Heart left ventricle (tissue), 16 donors: ENCODE measurements at regions not wholly inside any gene's neighbourhood (a gene's known extent, or its start where the extent isn't known, plus 50 kb on each side); places are given as distances from the start of the nearest gene placed in this dataset.

Experiments
- ATAC-seq, 4 donors: fragments of 200-7000 bp; cut with Tn5 transposase; one replicate each; pipeline ENCODE4 v1.9.1; 2020 to 2022; ENCODE audit warnings: moderate library complexity in 4 of 4, mild to moderate bottlenecking in 3 of 4, moderate number of reproducible peaks in 1 of 4
- DNase-seq, 5 donors: peaks; one replicate each; pipeline ENCODE4 v3.0.0-alpha.2; 2020
- H3K27ac ChIP-seq, 12 donors: fragments of 200-600 bp; sonication (generic) in 4 of 12; one replicate each; pipeline versions ENCODE4 v1.5.0 to v1.8.0; 2016 to 2022; ENCODE audit warnings: mild to moderate bottlenecking in 2 of 12
- H3K27me3 ChIP-seq, 9 donors: fragments of 200-600 bp; sonication (generic) in 2 of 9; one replicate each; pipeline versions ENCODE4 v1.5.1 to v1.8.0; 2016 to 2022; ENCODE audit warnings: mild to moderate bottlenecking in 3 of 9
- H3K36me3 ChIP-seq, 9 donors: fragments of 200-600 bp; sonication (generic) in 2 of 9; one replicate each; pipeline versions ENCODE4 v1.5.0 to v1.8.0; 2018 to 2022; ENCODE audit warnings: mild to moderate bottlenecking in 2 of 9
- H3K4me1 ChIP-seq, 12 donors: fragments of 200-600 bp; sonication (generic) in 4 of 12; one replicate each; pipeline versions ENCODE4 v1.5.0 to v1.8.0; 2016 to 2022; ENCODE audit warnings: mild to moderate bottlenecking in 3 of 12
- H3K4me3 ChIP-seq, 12 donors: fragments of 200-600 bp; sonication (generic) in 4 of 12; one replicate each; pipeline versions ENCODE4 v1.5.0 to v1.8.0; 2017 to 2022; ENCODE audit warnings: mild to moderate bottlenecking in 9 of 12, moderate library complexity in 4 of 12
- H3K9me3 ChIP-seq, 12 donors: fragments of 200-600 bp; sonication (generic) in 4 of 12; one replicate each; pipeline versions ENCODE4 v1.5.0 to v1.8.0; 2016 to 2022; ENCODE audit warnings: mild to moderate bottlenecking in 1 of 12
- POLR2A ChIP-seq, 2 donors: fragments of 450-650 bp; IDR thresholded peaks; one replicate each; pipeline ENCODE4 v1.6.1; 2017; ENCODE audit warnings: antibody characterized with exemption in 2 of 2, mild to moderate bottlenecking in 2 of 2, moderate library complexity in 2 of 2
- WGBS, 4 donors: extraction: QIAGEN DNeasy Blood & Tissue Kit in 2 of 4; methylation state at CpG; one replicate each; pipeline versions ENCODE4 v1.1.5 to v1.1.7; 2013 to 2018; 5-methylcytosine and 5-hydroxymethylcytosine counted together
- intact Hi-C, 10 donors: fragments of 100-400 bp; cut with DNase I; formaldehyde crosslinking; loops; one replicate each; pipeline versions ENCODE4 v1.11.1 to v1.14.2; 2022
- TF ChIP-seq, protein P1 (sequence below), 12 donors: fragments of 200-600 bp; sonication (generic) in 4 of 12; IDR thresholded peaks; one replicate each; pipeline versions ENCODE4 v1.5.0 to v1.8.0; 2018 to 2022; ENCODE audit warnings: antibody characterized with exemption in 12 of 12, mild to moderate bottlenecking in 5 of 12
- donor health status: ischemic (EF 13 %, LVEDD 7.1; RV severe dilation, severe dysfunction).
- donor health status: healthy with polysubstance abuse.
- donor health status: DM: no; HTN: yes; CAD: no.
- donor health status: DM: no; HTN: no; CAD: no.
- donor health status: ischemic (EF 25% LVEDD 6.9; RV normal size, moderate dysfunction).
- donor health status: ischemic (EF 25% LVEDD 5.7; RV mildly dilated, moderate dysfunction).
- donor health status: healthy.
- donor health status: DM: yes; HTN: yes; CAD: no.
- donor health status: ischemic (EF 35%, LVEDD 5.7; RV mildly dilated, moderate dysfunction).
- donor health status: nonischemic (EF 11% LVEDD 7.7; RV severe dilation, severe dysfunction).
- donor health status: DM: yes; HTN: yes; CAD: no.
- donor health status: PGD.
- donor health status: ischemic (EF 29% LVEDD 5.4; RV normal size, mild dysfunction).
- donor health status: nonischemic (EF 23%, LVEDD 6.1; RV moderate dilation, normal function).

GRCh38 chr4:189029976-189030504 lies 890.8 kb downstream of the TRIML1 start:
- no peak overlapping the region for H3K27ac ChIP-seq
- intact Hi-C loops = no loop called here
- no peaks in the 10 kb centered on the region for H3K36me3 ChIP-seq
- ATAC-seq (no peak), DNase-seq (no peak)
- no peaks in the 10 kb centered on the region for H3K27me3 ChIP-seq
- H3K4me1 ChIP-seq = no peaks in the 10 kb centered on the region
- 75 to 83% (median 76%) methylated on average over 9 of the region's 9 CpGs for WGBS, 4 donors
- no peaks in the 10 kb centered on the region for H3K9me3 ChIP-seq
- TF ChIP-seq, protein P1, sequence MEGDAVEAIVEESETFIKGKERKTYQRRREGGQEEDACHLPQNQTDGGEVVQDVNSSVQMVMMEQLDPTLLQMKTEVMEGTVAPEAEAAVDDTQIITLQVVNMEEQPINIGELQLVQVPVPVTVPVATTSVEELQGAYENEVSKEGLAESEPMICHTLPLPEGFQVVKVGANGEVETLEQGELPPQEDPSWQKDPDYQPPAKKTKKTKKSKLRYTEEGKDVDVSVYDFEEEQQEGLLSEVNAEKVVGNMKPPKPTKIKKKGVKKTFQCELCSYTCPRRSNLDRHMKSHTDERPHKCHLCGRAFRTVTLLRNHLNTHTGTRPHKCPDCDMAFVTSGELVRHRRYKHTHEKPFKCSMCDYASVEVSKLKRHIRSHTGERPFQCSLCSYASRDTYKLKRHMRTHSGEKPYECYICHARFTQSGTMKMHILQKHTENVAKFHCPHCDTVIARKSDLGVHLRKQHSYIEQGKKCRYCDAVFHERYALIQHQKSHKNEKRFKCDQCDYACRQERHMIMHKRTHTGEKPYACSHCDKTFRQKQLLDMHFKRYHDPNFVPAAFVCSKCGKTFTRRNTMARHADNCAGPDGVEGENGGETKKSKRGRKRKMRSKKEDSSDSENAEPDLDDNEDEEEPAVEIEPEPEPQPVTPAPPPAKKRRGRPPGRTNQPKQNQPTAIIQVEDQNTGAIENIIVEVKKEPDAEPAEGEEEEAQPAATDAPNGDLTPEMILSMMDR (IDR thresholded peaks at IDR 0.05) = no peak
- no peak for TF ChIP-seq POLR2A (IDR thresholded peaks at IDR 0.05)
- no peak overlapping the region for H3K4me3 ChIP-seq

GRCh38 chr4:189032606-189033338 lies 893.5 kb downstream of the TRIML1 start:
- no peaks in the 10 kb centered on the region for H3K4me1 ChIP-seq
- ATAC-seq (no peak), DNase-seq (no peak)
- H3K4me3 ChIP-seq = no peak overlapping the region
- no peaks in the 10 kb centered on the region for H3K27me3 ChIP-seq
- H3K9me3 ChIP-seq = no peaks in the 10 kb centered on the region
- TF ChIP-seq, protein P1 (IDR thresholded peaks at IDR 0.05) = no peak
- no peak for TF ChIP-seq POLR2A (IDR thresholded peaks at IDR 0.05)
- H3K27ac ChIP-seq = no peak overlapping the region
- H3K36me3 ChIP-seq = no peaks in the 10 kb centered on the region
- intact Hi-C loops = no loop called here
- 72 to 87% (median 78%) methylated on average over 10 of the region's 10 CpGs for WGBS, 4 donors

GRCh38 chr4:189033801-189034347 lies 894.6 kb downstream of the TRIML1 start:
- Histone ChIP-seq H3K4me3 (no peak overlapping the region), H3K4me1 (no peaks in the 10 kb centered on the region), H3K27ac (no peak overlapping the region), H3K36me3 (no peaks in the 10 kb centered on the region), H3K9me3 (no peaks in the 10 kb centered on the region), H3K27me3 (no peaks in the 10 kb centered on the region)
- ATAC-seq (no peak), DNase-seq (no peak)
- intact Hi-C loops = no loop called here
- WGBS, 4 donors = 81 to 91% (median 86%) methylated on average over 13 of the region's 13 CpGs
- no peak for TF ChIP-seq POLR2A (IDR thresholded peaks at IDR 0.05)
- TF ChIP-seq, protein P1 (IDR thresholded peaks at IDR 0.05) = no peak

- no peak for ATAC-seq
- H3K4me3 ChIP-seq = no peak overlapping the region
- H3K4me1 ChIP-seq = no peaks in the 10 kb centered on the region
- H3K27me3 ChIP-seq = no peaks in the 10 kb centered on the region
- H3K36me3 ChIP-seq = no peaks in the 10 kb centered on the region
- no peak overlapping the region for H3K27ac ChIP-seq
- intact Hi-C loops = no loop called here
- no peaks in the 10 kb centered on the region for H3K9me3 ChIP-seq
- DNase-seq = no peak
- no peak for TF ChIP-seq POLR2A (IDR thresholded peaks at IDR 0.05)
- TF ChIP-seq, protein P1 (IDR thresholded peaks at IDR 0.05) = no peak
- WGBS, 4 donors = 87 to 94% (median 92%) methylated on average over 14 of the region's 14 CpGs
Observed at GRCh38 chr4:189035091-189035490, 895.9 kb downstream of the TRIML1 start.
